ENCODE measurements at regions not wholly inside any gene's neighbourhood (a gene's known extent, or its start where the extent isn't known, plus 50 kb on each side); places are given as distances from the start of the nearest gene placed in this dataset.

DNA sequence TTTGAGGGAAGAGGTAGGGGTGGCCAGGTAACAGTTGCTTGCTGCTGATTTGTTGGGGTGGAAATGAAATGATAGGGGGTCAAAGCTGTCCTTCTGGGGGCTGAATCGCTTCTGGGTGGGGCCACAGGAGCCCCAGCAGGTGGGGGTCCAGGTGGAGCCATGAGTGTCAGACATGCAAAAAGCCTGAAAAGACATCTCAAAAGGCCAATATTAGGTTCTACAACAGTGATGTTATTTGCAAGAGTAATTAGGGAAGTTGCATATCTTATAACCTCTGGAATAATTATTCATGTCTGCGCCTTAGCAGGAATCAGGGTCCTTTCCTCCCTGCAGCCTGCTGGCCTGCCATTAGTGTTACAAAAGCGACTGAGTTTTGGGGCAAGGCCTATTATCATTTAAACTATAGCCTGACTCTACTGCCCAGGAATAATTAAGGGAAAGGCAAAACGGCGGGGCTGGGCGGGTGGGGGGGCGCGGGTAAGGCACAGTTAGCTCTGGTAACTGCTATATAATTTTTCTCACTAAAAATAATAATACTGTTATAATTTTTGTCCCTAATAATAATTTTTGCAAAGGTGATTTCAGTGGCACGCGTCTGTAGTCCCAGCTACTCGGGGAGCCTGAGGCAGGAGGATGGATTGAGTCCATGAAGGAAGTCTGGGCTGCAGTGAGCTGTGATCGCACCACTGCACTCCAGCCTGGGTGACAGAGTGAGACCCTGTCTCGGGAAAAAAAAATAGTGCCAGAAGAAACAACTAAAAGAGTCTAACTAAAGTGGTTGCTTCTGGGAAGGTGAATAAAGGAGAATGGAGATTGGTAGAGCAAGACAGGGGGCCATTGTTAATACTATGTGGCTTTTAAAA, 145.7 kb downstream of the MAGEB17 start:
- TF ChIP-seq, protein P1, sequence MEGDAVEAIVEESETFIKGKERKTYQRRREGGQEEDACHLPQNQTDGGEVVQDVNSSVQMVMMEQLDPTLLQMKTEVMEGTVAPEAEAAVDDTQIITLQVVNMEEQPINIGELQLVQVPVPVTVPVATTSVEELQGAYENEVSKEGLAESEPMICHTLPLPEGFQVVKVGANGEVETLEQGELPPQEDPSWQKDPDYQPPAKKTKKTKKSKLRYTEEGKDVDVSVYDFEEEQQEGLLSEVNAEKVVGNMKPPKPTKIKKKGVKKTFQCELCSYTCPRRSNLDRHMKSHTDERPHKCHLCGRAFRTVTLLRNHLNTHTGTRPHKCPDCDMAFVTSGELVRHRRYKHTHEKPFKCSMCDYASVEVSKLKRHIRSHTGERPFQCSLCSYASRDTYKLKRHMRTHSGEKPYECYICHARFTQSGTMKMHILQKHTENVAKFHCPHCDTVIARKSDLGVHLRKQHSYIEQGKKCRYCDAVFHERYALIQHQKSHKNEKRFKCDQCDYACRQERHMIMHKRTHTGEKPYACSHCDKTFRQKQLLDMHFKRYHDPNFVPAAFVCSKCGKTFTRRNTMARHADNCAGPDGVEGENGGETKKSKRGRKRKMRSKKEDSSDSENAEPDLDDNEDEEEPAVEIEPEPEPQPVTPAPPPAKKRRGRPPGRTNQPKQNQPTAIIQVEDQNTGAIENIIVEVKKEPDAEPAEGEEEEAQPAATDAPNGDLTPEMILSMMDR (conservative IDR thresholded peaks at IDR 0.05; ENCODE audit: low read depth, low read length): no peak
- DNase-seq (ENCODE audit: low read depth): no peak
- H3K4me3 ChIP-seq (ENCODE audit: low read length): no peak overlapping the region

GRCh38 chrX:16316331-16316730, 149.1 kb downstream of the MAGEB17 start:
- DNase-seq (ENCODE audit: low read depth): no peak
- TF ChIP-seq, protein P1 (conservative IDR thresholded peaks at IDR 0.05; ENCODE audit: low read depth, low read length): no peak

DNA sequence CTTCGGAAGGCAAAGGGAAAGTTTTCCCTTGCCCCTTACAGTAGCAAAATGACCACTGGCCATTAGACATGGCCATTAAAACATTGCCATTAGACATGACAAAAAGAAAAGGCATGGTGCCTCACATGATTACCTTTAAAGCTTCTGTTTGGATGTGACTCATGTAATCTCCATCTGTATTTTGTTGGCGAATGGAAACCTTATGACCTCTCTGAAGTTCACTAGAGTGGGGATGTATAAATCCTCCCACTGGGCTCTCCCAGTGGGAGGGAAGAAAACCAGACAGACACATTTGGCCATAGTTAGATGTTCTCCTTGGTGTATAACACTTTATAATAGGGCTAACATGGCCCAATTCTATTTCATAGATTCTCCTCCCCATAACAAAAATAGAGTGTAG, 152.6 kb downstream of the MAGEB17 start:
- no peak overlapping the region for H3K4me3 ChIP-seq (ENCODE audit: low read length)
- no peak for DNase-seq (ENCODE audit: low read depth)
- TF ChIP-seq, protein P1 (conservative IDR thresholded peaks at IDR 0.05; ENCODE audit: low read depth, low read length): no peak

More at GRCh38 chrX:16316331-16316730, 149.1 kb downstream of the MAGEB17 start:
- no peak overlapping the region for H3K4me3 ChIP-seq (ENCODE audit: low read length)

DNA sequence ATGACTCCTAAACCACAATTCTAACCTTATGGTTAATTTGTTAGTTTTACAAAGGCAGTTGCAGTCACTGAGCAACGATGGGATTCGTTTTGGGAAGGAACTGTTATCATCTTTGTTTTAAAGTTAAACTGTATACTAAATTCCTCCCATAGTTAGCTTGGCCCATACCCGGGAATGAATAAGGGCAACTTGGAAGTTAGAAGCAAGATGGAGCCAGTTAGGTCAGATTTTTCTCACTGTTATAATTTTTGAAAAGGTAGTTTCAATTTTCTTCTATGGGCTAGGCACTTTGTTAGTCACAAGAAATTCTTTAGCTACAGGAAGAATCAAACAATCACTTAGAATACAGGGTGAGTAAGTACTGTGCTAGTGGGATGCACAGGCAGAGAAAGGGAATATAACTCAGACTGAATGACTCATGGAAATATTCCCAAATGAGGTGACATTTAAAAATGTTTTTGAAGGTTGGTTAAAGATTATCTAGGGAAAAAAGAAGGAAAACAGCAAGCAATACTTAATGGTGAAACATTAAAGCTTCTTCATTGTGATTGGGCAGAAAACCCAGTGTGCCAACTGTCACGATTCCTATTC, 153.6 kb downstream of the MAGEB17 start:
- no peak for DNase-seq (ENCODE audit: low read depth)
- H3K4me3 ChIP-seq (ENCODE audit: low read length): no peak overlapping the region
- TF ChIP-seq, protein P1 (conservative IDR thresholded peaks at IDR 0.05; ENCODE audit: low read depth, low read length): no peak

DNA sequence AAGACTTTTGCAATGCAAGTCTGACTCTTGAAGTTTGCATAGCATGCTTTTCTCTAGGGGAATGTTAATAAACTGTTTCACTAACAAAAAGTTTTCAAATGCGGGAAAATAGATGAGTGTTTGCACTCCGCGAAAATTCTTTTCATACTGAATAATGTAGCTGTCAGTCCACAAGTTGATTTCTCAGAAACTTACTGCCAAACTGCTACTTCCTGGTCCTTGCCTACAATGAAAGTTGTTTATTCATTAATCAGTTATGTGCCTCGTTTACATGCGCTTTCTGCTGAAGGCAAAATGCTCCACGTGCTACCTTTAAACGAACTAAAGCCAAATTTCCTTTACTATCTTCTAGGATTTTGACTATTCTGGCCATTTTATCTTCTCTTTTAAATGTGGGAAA, 166.2 kb downstream of the MAGEB17 start:
- no peak for DNase-seq (ENCODE audit: low read depth)
- H3K4me3 ChIP-seq (ENCODE audit: low read length): no peak overlapping the region
- TF ChIP-seq, protein P1 (conservative IDR thresholded peaks at IDR 0.05; ENCODE audit: low read depth, low read length): no peak

DNA sequence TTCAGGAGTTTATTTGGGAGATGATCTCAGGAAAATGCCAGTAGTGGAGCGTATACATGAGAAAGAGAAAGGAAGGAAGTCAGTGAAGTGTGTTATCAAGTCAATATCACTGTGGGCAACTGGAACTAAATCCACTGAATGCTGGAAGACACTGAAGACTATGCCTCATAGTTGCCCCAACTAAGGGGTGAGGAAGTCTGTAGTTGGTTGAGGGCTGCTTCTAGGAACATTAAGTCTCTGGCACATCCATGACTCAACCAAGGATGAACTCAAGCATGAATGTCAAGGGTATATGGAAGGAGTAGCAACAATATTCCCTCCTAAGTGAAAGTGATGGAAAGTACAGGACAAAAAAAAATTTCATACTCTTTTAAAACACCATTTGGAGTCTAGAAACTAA, 167.9 kb downstream of the MAGEB17 start:
- TF ChIP-seq, protein P1 (conservative IDR thresholded peaks at IDR 0.05; ENCODE audit: low read depth, low read length): no peak
- DNase-seq (ENCODE audit: low read depth): no peak
- H3K4me3 ChIP-seq (ENCODE audit: low read length): no peak overlapping the region
